Amniotic epithelial cell (primary cell): ENCODE measurements at regions not wholly inside any gene's neighbourhood (a gene's known extent, or its start where the extent isn't known, plus 50 kb on each side); places are given as distances from the start of the nearest gene placed in this dataset.
A peak's percentile ranks its signal among the peaks of the same experiment; 100 is the strongest.

Source experiments
- DNase-seq: peaks from one replicate; pipeline ENCODE4 v3.0.0-alpha.2; 2010; ENCODE audit warnings: low read depth

- peak; percentile 84 for DNase-seq
These were observed 101.5 kb upstream of the ADGRL2 start for GRCh38 chr1:81699234-81699633.

- DNase-seq: peak; percentile 97
These were observed 105.0 kb upstream of the ADGRL2 start for GRCh38 chr1:81695741-81696140.

- no peak for DNase-seq
These were observed 107.4 kb upstream of the ADGRL2 start for GRCh38 chr1:81693316-81693715.

- no peak for DNase-seq
These were observed 109.9 kb upstream of the ADGRL2 start for GRCh38 chr1:81690676-81691453.

- DNase-seq: peak; percentile 92
These were observed 111.2 kb upstream of the ADGRL2 start for GRCh38 chr1:81689531-81689941.

- DNase-seq: peak; percentile 64
These were observed 118.2 kb upstream of the ADGRL2 start for GRCh38 chr1:81682490-81682889.

- peak; percentile 60 for DNase-seq
These were observed 119.0 kb upstream of the ADGRL2 start for GRCh38 chr1:81681601-81682266.

GRCh38 chr1:81681114-81681513 lies 119.6 kb upstream of the ADGRL2 start:
- no peak for DNase-seq

GRCh38 chr1:81679942-81680341 lies 120.8 kb upstream of the ADGRL2 start:
- peak; percentile 83 for DNase-seq

GRCh38 chr1:81678779-81679178 lies 122.0 kb upstream of the ADGRL2 start:
- no peak for DNase-seq

GRCh38 chr1:81672766-81673165 lies 128.0 kb upstream of the ADGRL2 start:
- no peak for DNase-seq

GRCh38 chr1:81671038-81671437 lies 129.7 kb upstream of the ADGRL2 start:
- no peak for DNase-seq

GRCh38 chr1:81670286-81670685 lies 130.4 kb upstream of the ADGRL2 start:
- peak; percentile 94 for DNase-seq

GRCh38 chr1:81666586-81666985 lies 134.1 kb upstream of the ADGRL2 start:
- DNase-seq: peak; percentile 10

GRCh38 chr1:81664341-81664740 lies 136.4 kb upstream of the ADGRL2 start:
- no peak for DNase-seq

GRCh38 chr1:81662913-81663526 lies 137.7 kb upstream of the ADGRL2 start:
- peak; percentile 7 for DNase-seq

- DNase-seq: no peak
These were observed 140.4 kb upstream of the ADGRL2 start for GRCh38 chr1:81660286-81660685.

- no peak for DNase-seq
These were observed 146.1 kb upstream of the ADGRL2 start for GRCh38 chr1:81654657-81655056.

GRCh38 chr1:81654147-81654546 lies 146.6 kb upstream of the ADGRL2 start:
- DNase-seq: peak; percentile 5

- DNase-seq: peak; percentile 6
These were observed 150.0 kb upstream of the ADGRL2 start for GRCh38 chr1:81650776-81651175.

- peak; percentile 68 for DNase-seq
These were observed 164.9 kb upstream of the ADGRL2 start for GRCh38 chr1:81635816-81636215.

- DNase-seq: no peak
These were observed 166.4 kb upstream of the ADGRL2 start for GRCh38 chr1:81634294-81634693.

- no peak for DNase-seq
These were observed 181.6 kb upstream of the ADGRL2 start for GRCh38 chr1:81619156-81619555.
